Liver (tissue), 7 donors: ENCODE measurements at regions not wholly inside any gene's neighbourhood (a gene's known extent, or its start where the extent isn't known, plus 50 kb on each side); places are given as distances from the start of the nearest gene placed in this dataset.

Experiments used
- DNase-seq: peaks from one replicate; pipeline ENCODE4 v3.0.0-alpha.2; 2017; ENCODE audit warnings: low spot score
- H3K27ac ChIP-seq, 2 donors: one replicate each; pipeline ENCODE4 v1.7.0; 2013; ENCODE audit warnings: inconsistent platforms in 2 of 2, low read length in 2 of 2, control low read depth in 1 of 2, low read depth in 1 of 2, mild to moderate bottlenecking in 1 of 2
- H3K27me3 ChIP-seq, 4 donors: one replicate each; pipeline versions ENCODE4 v1.6.1 to v1.7.0; 2013; ENCODE audit warnings: low read length in 3 of 4, inconsistent platforms in 1 of 4, mild to moderate bottlenecking in 1 of 4, moderate library complexity in 1 of 4; ENCODE audit not compliant: control insufficient read depth in 4 of 4, insufficient read depth in 4 of 4
- H3K36me3 ChIP-seq, 4 donors: one replicate each; pipeline versions ENCODE4 v1.6.1 to v1.7.0; 2013; ENCODE audit warnings: low read length in 3 of 4, mild to moderate bottlenecking in 3 of 4, low read depth in 1 of 4, moderate library complexity in 1 of 4; ENCODE audit not compliant: control insufficient read depth in 4 of 4, insufficient read depth in 3 of 4
- H3K4me1 ChIP-seq, 4 donors: one replicate each; pipeline versions ENCODE4 v1.6.1 to v1.7.0; 2013; ENCODE audit warnings: low read length in 3 of 4, mild to moderate bottlenecking in 3 of 4, moderate library complexity in 1 of 4; ENCODE audit not compliant: control insufficient read depth in 4 of 4, insufficient read depth in 4 of 4
- H3K4me3 ChIP-seq, 3 donors: one replicate each; pipeline versions ENCODE4 v1.6.1 to v1.7.0; 2013; ENCODE audit warnings: low read length in 3 of 3, control low read depth in 1 of 3, low read depth in 1 of 3, mild to moderate bottlenecking in 1 of 3
- H3K9ac ChIP-seq, 2 donors: one replicate each; pipeline ENCODE4 v1.7.0; 2013; ENCODE audit warnings: low read length in 2 of 2, mild to moderate bottlenecking in 2 of 2, moderate library complexity in 2 of 2, control low read depth in 1 of 2, low read depth in 1 of 2
- H3K9me3 ChIP-seq, 4 donors: one replicate each; pipeline versions ENCODE4 v1.6.1 to v1.7.0; 2013; ENCODE audit warnings: low read length in 3 of 4; ENCODE audit not compliant: control insufficient read depth in 4 of 4
- ATF3 ChIP-seq: IDR thresholded peaks from 2 replicates; pipeline ENCODE4 v1.6.1; 2016; ENCODE audit warnings: antibody characterized with exemption
- FOXA1 ChIP-seq: IDR thresholded peaks from 2 replicates; pipeline ENCODE4 v1.6.1; 2016; ENCODE audit warnings: antibody characterized with exemption
- HNF4A ChIP-seq, 2 donors: conservative IDR thresholded peaks; 2 replicates each; pipeline ENCODE4 v1.6.1; 2016; ENCODE audit warnings: antibody characterized with exemption in 2 of 2, mild to moderate bottlenecking in 2 of 2
- HNF4G ChIP-seq: IDR thresholded peaks from 2 replicates; pipeline ENCODE4 v1.6.1; 2016; ENCODE audit warnings: antibody characterized with exemption
- JUND ChIP-seq, 2 donors: IDR thresholded peaks; 2 replicates each; pipeline ENCODE4 v1.6.1; 2016; ENCODE audit warnings: antibody characterized with exemption in 2 of 2
- MAX ChIP-seq: IDR thresholded peaks from 2 replicates; pipeline ENCODE4 v1.6.1; 2016; ENCODE audit warnings: antibody characterized with exemption
- RAD21 ChIP-seq, 2 donors: IDR thresholded peaks; 2 replicates each; pipeline ENCODE4 v1.6.1; 2016; ENCODE audit warnings: antibody characterized with exemption in 2 of 2, mild to moderate bottlenecking in 2 of 2
- SP1 ChIP-seq: IDR thresholded peaks from 2 replicates; pipeline ENCODE4 v1.6.1; 2018; ENCODE audit warnings: antibody characterized with exemption, mild to moderate bottlenecking
- TAF1 ChIP-seq: conservative IDR thresholded peaks from 2 replicates; pipeline ENCODE4 v1.6.1; 2016; ENCODE audit warnings: antibody characterized with exemption, mild to moderate bottlenecking
- YY1 ChIP-seq: IDR thresholded peaks from 2 replicates; pipeline ENCODE4 v1.6.1; 2016; ENCODE audit warnings: antibody characterized with exemption, mild to moderate bottlenecking
- ZBTB33 ChIP-seq: IDR thresholded peaks from 2 replicates; pipeline ENCODE4 v1.6.1; 2016; ENCODE audit warnings: antibody characterized with exemption
- WGBS: extraction: QIAGEN DNeasy Blood & Tissue Kit; methylation state at CpG from one replicate; pipeline ENCODE4 v1.1.7; 2013; 5-methylcytosine and 5-hydroxymethylcytosine counted together
- donor health status: healthy.
- donor health status: healthy.
- donor health status: healthy.
- donor health status: healthy.

DNA sequence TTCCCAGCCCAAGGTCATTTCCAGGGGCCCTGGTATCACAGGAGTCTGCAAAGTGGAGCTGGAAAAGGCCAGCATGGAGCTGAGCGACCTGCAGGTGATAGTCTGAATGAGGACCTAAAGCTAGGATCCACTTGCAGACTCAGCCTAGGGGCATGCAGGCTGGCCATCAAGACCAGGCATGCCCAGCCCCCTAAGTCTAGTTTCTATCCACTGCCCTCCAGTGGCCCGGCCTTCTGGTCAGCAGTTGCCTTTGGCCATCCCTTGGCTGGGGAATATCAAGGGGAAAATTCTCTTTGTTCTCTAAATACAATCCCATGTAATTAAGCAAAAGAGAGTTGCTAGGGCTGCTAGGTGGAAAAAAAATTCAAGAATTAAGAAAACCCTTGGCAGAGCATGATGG is 96.3 kb upstream of the LHX5 start:
- TF ChIP-seq ATF3: no peak
- no peak for TF ChIP-seq MAX
- no peak for TF ChIP-seq SP1
- TF ChIP-seq TAF1: no peak
- TF ChIP-seq HNF4G: no peak
- TF ChIP-seq FOXA1: no peak
- no peaks in the 10 kb centered on the region for H3K4me1 ChIP-seq
- no peak overlapping the region for H3K27ac ChIP-seq
- H3K9me3 ChIP-seq: no peaks in the 10 kb centered on the region
- H3K4me3 ChIP-seq: no peak overlapping the region
- no peak overlapping the region for H3K9ac ChIP-seq
- no peak for DNase-seq
- 90% methylated on average over 2 of the region's 2 CpGs for WGBS
- peaks cover 0 to 4% (median 1%) of the 10 kb centered on the region in 4 donors for H3K27me3 ChIP-seq
- H3K36me3 ChIP-seq: no peaks in the 10 kb centered on the region

- no peak overlapping the region for H3K27ac ChIP-seq
- no peak for TF ChIP-seq RAD21 (IDR thresholded peaks at IDR 0.05)
- no peak for TF ChIP-seq TAF1
- no peak for TF ChIP-seq YY1
- H3K27me3 ChIP-seq: peaks cover 0 to 7% (median 1%) of the 10 kb centered on the region in 4 donors
- no peaks in the 10 kb centered on the region for H3K36me3 ChIP-seq
- H3K9me3 ChIP-seq: no peaks in the 10 kb centered on the region
- no peaks in the 10 kb centered on the region for H3K4me1 ChIP-seq
- H3K9ac ChIP-seq: no peak overlapping the region
- WGBS: 57% methylated on average over 8 of the region's 8 CpGs
- DNase-seq: no peak
- no peak overlapping the region for H3K4me3 ChIP-seq
Observed at GRCh38 chr12:113565368-113565767, 93.7 kb upstream of the LHX5 start.

GRCh38 chr12:113561068-113561780 is 89.6 kb upstream of the LHX5 start:
- Histone ChIP-seq H3K4me3 (no peak overlapping the region), H3K9me3 (peaks cover 0 to under 1% (median 0%) of the 10 kb centered on the region in 4 donors), H3K27ac (no peak overlapping the region), H3K4me1 (no peaks in the 10 kb centered on the region), H3K9ac (no peak overlapping the region), H3K27me3 (peaks cover 0 to 6% (median 1%) of the 10 kb centered on the region in 4 donors), H3K36me3 (no peaks in the 10 kb centered on the region)
- 65% methylated on average over 18 of the region's 18 CpGs for WGBS
- TF ChIP-seq ZBTB33 (no peak), RAD21 (IDR thresholded peaks at IDR 0.05) (no peak), ATF3 (no peak), JUND (IDR thresholded peaks at IDR 0.05) (no peak), YY1 (no peak), HNF4A (conservative IDR thresholded peaks at IDR 0.05) (no peak)
- DNase-seq: no peak
